Endothelial cell of umbilical vein (primary cell): ENCODE measurements at regions not wholly inside any gene's neighbourhood (a gene's known extent, or its start where the extent isn't known, plus 50 kb on each side); places are given as distances from the start of the nearest gene placed in this dataset.

ENCODE experiments used
- BruUV-seq: library from RNA; stranded (reverse); fragments of 400-500 nt; replicated peaks from 2 replicates; lab custom pipeline; 2021; lab: Mats Ljungman, UMichigan
- CTCF ChIA-PET: fragments of 300-600, 350-600 bp; sonication (Branson Sonifier 250); formaldehyde crosslinking; loops from one replicate; lab custom pipeline; 2021; ENCODE audit warnings: antibody characterized with exemption, inconsistent platforms; lab: Charles Lee
- POLR2A ChIA-PET: fragments of 300-600, 350-600 bp; sonication (Branson Sonifier 250); formaldehyde crosslinking; loops from one replicate; lab custom pipeline; 2021; ENCODE audit warnings: antibody characterized with exemption, inconsistent platforms; lab: Charles Lee
- DNase-seq: peaks from one replicate; pipeline ENCODE4 v3.0.0-alpha.2; 2011; ENCODE audit warnings: low read depth, low spot score
- FAIRE-seq: peaks from 2 replicates; lab custom pipeline; 2011; peaks lifted over from hg19 to GRCh38; lab: Jason Lieb, UNC
- H2AFZ ChIP-seq: 2 replicates; pipeline ENCODE4 v1.6.0; 2012; ENCODE audit warnings: low read depth, low read length, control low read depth, inconsistent platforms
- H3K27ac ChIP-seq: 2 replicates; pipeline ENCODE4 v1.5.1; 2011; ENCODE audit warnings: low read depth, mild to moderate bottlenecking, control low read depth, low read length, moderate library complexity; ENCODE audit not compliant: insufficient read depth
- H3K27me3 ChIP-seq, 2 experiments: 2 replicates each; pipeline versions ENCODE4 v1.6.0 to v1.6.1; 2011; ENCODE audit warnings: low read length in 2 of 2, mixed read lengths in 1 of 2; ENCODE audit not compliant: control insufficient read depth in 2 of 2, insufficient read depth in 2 of 2
- H3K36me3 ChIP-seq, 2 experiments: 2 replicates in 1 of 2; 3 replicates in 1 of 2; pipeline ENCODE4 v1.5.1; 2011; ENCODE audit warnings: low read length in 2 of 2, mild to moderate bottlenecking in 1 of 2, moderate library complexity in 1 of 2; ENCODE audit not compliant: control insufficient read depth in 2 of 2, insufficient read depth in 2 of 2; ENCODE audit errors: extremely low read depth in 1 of 2
- H3K4me1 ChIP-seq: 3 replicates; pipeline ENCODE4 v1.5.1; 2011; ENCODE audit warnings: mild to moderate bottlenecking, low read length; ENCODE audit not compliant: control insufficient read depth, insufficient read depth; ENCODE audit errors: extremely low read depth
- H3K4me2 ChIP-seq: 2 replicates; pipeline ENCODE4 v1.6.1; 2011; ENCODE audit warnings: low read length, control low read depth, mixed read lengths; ENCODE audit not compliant: insufficient read depth
- H3K4me3 ChIP-seq, 3 experiments: fragments of 200-600 bp in 1 of 3; sonication (generic), shearing (Covaris generic) in 1 of 3; replicated peaks in 1 of 3; 2 replicates each; pipeline ENCODE4 v1.5.1; 2011 to 2016; ENCODE audit warnings: control low read depth in 3 of 3, low read length in 3 of 3, mild to moderate bottlenecking in 2 of 3, inconsistent platforms in 1 of 3, low read depth in 1 of 3, moderate library complexity in 1 of 3; ENCODE audit not compliant: insufficient read depth in 1 of 3
- H3K79me2 ChIP-seq: 2 replicates; pipeline ENCODE4 v1.6.0; 2012; ENCODE audit warnings: low read length, inconsistent platforms; ENCODE audit not compliant: control insufficient read depth, insufficient read depth
- H3K9ac ChIP-seq: replicated peaks from 2 replicates; pipeline ENCODE3; 2011; ENCODE audit warnings: low read length, control low read depth; ENCODE audit not compliant: insufficient read depth; ENCODE audit errors: extremely low read depth
- H3K9me1 ChIP-seq: replicated peaks from 3 replicates; pipeline ENCODE4 v1.6.0; 2011; ENCODE audit warnings: mild to moderate bottlenecking, low read length; ENCODE audit not compliant: control insufficient read depth, insufficient read depth; ENCODE audit errors: extremely low read depth
- H3K9me3 ChIP-seq: replicated peaks from 2 replicates; pipeline ENCODE4 v1.5.1; 2012; ENCODE audit warnings: low read length, inconsistent platforms; ENCODE audit not compliant: control insufficient read depth, insufficient read depth
- H4K20me1 ChIP-seq: replicated peaks from 2 replicates; pipeline ENCODE3; 2011; ENCODE audit warnings: mild to moderate bottlenecking, low read length; ENCODE audit not compliant: control insufficient read depth, insufficient read depth; ENCODE audit errors: extremely low read depth
- EZH2 ChIP-seq: IDR thresholded peaks from 2 replicates; pipeline ENCODE4 v1.6.1; 2012; ENCODE audit warnings: borderline replicate concordance, low read depth, mild to moderate bottlenecking, moderate library complexity, low read length, inconsistent platforms; ENCODE audit not compliant: severe bottlenecking
- FOS ChIP-seq: IDR thresholded peaks from 2 replicates; pipeline ENCODE4 v1.6.1; 2011; ENCODE audit warnings: mild to moderate bottlenecking, low read length, moderate library complexity, borderline replicate concordance; ENCODE audit not compliant: insufficient read depth
- GATA2 ChIP-seq: IDR thresholded peaks from 2 replicates; pipeline ENCODE4 v1.7.0; 2011; ENCODE audit warnings: low read depth, mild to moderate bottlenecking, moderate library complexity, mixed read lengths, low read length; ENCODE audit not compliant: insufficient read length, insufficient read depth
- JUN ChIP-seq: IDR thresholded peaks from 2 replicates; pipeline ENCODE4 v1.6.1; 2011; ENCODE audit warnings: borderline replicate concordance, low read depth; ENCODE audit not compliant: insufficient read length, insufficient read depth
- MAX ChIP-seq: IDR thresholded peaks from 2 replicates; pipeline ENCODE4 v1.6.1; 2011; ENCODE audit not compliant: insufficient read depth, insufficient read length
- MYC ChIP-seq: IDR thresholded peaks from one replicate; pipeline ENCODE4 v1.6.1; 2011; ENCODE audit warnings: mild to moderate bottlenecking, low read depth, low read length
- POLR2A ChIP-seq: IDR thresholded peaks from 2 replicates; pipeline ENCODE4 v1.6.1; 2012; ENCODE audit warnings: low read depth, mild to moderate bottlenecking, control low read depth, low read length
- POLR2AphosphoS5 ChIP-seq: IDR thresholded peaks from 2 replicates; pipeline ENCODE4 v1.6.1; 2012; ENCODE audit warnings: low read depth, mild to moderate bottlenecking, control low read depth, low read length, moderate library complexity; ENCODE audit not compliant: insufficient read depth
- dilution Hi-C: fragments of 300-500 bp; cut with MboI; formaldehyde crosslinking; loops from one replicate; pipeline ENCODE4 v1.15.0; 2019; ENCODE audit warnings: low sequenced_read_pairs; ENCODE audit not compliant: extremely low pct_ligation_motif_present
- intact Hi-C: fragments of 100-400 bp; cut with micrococcal nuclease; formaldehyde crosslinking; loops from one replicate; pipeline ENCODE4 v1.10.0; 2022
- TF ChIP-seq, protein P1 (sequence below), 2 donors: IDR thresholded peaks; 1 replicate in 1 of 2; 2 replicates in 1 of 2; pipeline ENCODE4 v1.5.1; 2011; ENCODE audit warnings: low read length in 2 of 2, mild to moderate bottlenecking in 2 of 2, moderate library complexity in 2 of 2, control low read depth in 1 of 2, inconsistent platforms in 1 of 2, low read depth in 1 of 2; ENCODE audit not compliant: insufficient read depth in 1 of 2; ENCODE audit errors: extremely low read depth in 1 of 2

DNA sequence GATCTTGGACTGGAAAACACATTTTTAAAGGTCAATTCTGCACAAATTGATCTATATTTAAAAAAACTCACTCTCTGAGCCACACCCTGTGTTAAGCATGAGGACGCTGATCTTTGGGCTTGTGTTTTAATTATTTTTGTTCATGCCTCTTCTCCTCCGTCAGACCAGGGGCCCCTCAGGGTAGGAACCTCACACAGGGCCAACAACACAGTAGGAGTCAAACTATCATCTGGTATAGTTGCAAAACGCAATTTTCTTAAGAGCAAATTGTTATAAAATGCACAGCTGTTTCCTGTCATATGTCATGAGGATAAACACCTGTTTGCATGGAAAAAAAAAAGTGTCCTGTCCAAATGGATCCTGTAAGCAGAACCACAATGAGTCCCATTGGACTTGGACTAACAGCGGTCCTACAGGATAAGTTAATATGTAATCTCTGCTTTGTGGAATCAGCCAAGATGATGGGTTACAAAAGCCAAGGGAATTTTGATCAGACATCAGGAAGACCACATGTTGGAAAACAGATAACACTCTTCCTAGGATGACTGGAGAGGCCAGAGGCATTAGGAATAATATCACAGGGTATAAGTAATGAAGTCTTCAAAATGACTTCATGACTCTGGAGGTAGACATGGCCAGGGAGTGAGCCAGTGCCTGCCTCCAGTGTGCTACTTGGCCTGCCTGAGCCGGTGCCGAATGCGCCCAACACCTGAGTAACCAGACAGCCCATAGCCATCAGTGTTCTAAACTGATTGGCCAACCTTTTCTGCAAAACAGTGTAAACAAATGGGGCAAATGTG lies 184.9 kb upstream of the ADCY1 start:
- Histone ChIP-seq H4K20me1 (no peaks in the 10 kb centered on the region), H3K27me3 (no peaks in the 10 kb centered on the region), H3K36me3 (no peaks in the 10 kb centered on the region), H3K4me1 (no peaks in the 10 kb centered on the region), H3K9me3 (no peaks in the 10 kb centered on the region), H3K4me2 (no peak overlapping the region), H3K4me3 (no peak overlapping the region), H3K27ac (no peak overlapping the region), H2AFZ (no peak overlapping the region), H3K79me2 (no peaks in the 10 kb centered on the region), H3K9ac (no peak overlapping the region), H3K9me1 (no peaks in the 10 kb centered on the region)
- dilution Hi-C loops = no loop called here
- CTCF ChIA-PET = no interaction called here
- DNase-seq = no peak
- POLR2A ChIA-PET = no interaction called here
- BruUV-seq = no TSS peak
- intact Hi-C loops = no loop called here
- TF ChIP-seq JUN (no peak), POLR2AphosphoS5 (no peak), MYC (no peak), MAX (no peak), POLR2A (no peak), GATA2 (no peak)
- FAIRE-seq = no peak

DNA sequence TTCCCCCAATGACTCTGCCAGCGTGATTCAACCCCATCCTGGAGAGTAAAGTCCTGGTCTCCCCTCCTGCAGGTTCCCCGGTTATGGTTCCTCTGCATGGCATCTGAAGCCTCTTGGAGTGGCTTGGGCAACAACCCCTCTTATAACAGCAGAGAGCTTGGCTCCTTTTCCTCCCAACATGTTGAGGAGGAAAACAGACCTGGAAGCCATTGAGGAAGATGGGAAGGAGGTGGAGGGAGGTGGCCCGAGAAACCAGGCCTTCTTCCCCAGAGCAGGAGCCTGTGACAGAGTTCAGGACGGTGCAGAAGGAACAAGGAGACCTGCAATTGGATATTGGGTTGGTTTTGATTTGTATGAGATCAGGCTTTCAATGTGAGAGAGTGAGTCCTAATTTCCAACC lies 184.0 kb upstream of the ADCY1 start:
- BruUV-seq = no TSS peak
- no peak for TF ChIP-seq FOS
- TF ChIP-seq JUN = no peak
- TF ChIP-seq POLR2AphosphoS5 = no peak
- TF ChIP-seq, protein P1, sequence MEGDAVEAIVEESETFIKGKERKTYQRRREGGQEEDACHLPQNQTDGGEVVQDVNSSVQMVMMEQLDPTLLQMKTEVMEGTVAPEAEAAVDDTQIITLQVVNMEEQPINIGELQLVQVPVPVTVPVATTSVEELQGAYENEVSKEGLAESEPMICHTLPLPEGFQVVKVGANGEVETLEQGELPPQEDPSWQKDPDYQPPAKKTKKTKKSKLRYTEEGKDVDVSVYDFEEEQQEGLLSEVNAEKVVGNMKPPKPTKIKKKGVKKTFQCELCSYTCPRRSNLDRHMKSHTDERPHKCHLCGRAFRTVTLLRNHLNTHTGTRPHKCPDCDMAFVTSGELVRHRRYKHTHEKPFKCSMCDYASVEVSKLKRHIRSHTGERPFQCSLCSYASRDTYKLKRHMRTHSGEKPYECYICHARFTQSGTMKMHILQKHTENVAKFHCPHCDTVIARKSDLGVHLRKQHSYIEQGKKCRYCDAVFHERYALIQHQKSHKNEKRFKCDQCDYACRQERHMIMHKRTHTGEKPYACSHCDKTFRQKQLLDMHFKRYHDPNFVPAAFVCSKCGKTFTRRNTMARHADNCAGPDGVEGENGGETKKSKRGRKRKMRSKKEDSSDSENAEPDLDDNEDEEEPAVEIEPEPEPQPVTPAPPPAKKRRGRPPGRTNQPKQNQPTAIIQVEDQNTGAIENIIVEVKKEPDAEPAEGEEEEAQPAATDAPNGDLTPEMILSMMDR (IDR thresholded peaks at IDR 0.05; ENCODE audit: extremely low read depth in 1 of 2, insufficient read depth in 1 of 2, low read depth in 1 of 2, low read length in 2 of 2) = no peak
- TF ChIP-seq MYC = no peak
- no peak for TF ChIP-seq GATA2
- TF ChIP-seq POLR2A = no peak
- TF ChIP-seq MAX = no peak
- no peak for TF ChIP-seq EZH2
- CTCF ChIA-PET = no interaction called here

More for the DNA sequence above, 184.0 kb upstream of the ADCY1 start:
- no peaks in the 10 kb centered on the region for H3K4me1 ChIP-seq
- H2AFZ ChIP-seq = no peak overlapping the region
- intact Hi-C loops = no loop called here
- FAIRE-seq (no peak), DNase-seq (no peak)
- H3K36me3 ChIP-seq = no peaks in the 10 kb centered on the region
- no peaks in the 10 kb centered on the region for H3K79me2 ChIP-seq
- H3K4me2 ChIP-seq = no peak overlapping the region
- no peak overlapping the region for H3K27ac ChIP-seq
- H3K27me3 ChIP-seq = no peaks in the 10 kb centered on the region
- no peaks in the 10 kb centered on the region for H3K9me1 ChIP-seq
- H3K9ac ChIP-seq = no peak overlapping the region
- dilution Hi-C loops = no loop called here
- no peak overlapping the region for H3K4me3 ChIP-seq
- H4K20me1 ChIP-seq = no peaks in the 10 kb centered on the region
- H3K9me3 ChIP-seq = no peaks in the 10 kb centered on the region
- POLR2A ChIA-PET = no interaction called here
